IMR-90 (cell line): ENCODE measurements at regions not wholly inside any gene's neighbourhood (a gene's known extent, or its start where the extent isn't known, plus 50 kb on each side); places are given as distances from the start of the nearest gene placed in this dataset.

Experiments used
- ATAC-seq: fragments of 200-7000 bp; cut with Tn5 transposase; 2 replicates; pipeline ENCODE4 v1.9.1; 2020; ENCODE audit warnings: low read depth, mild to moderate bottlenecking, moderate library complexity
- BruUV-seq: library from RNA; stranded (reverse); fragments of 400-500 nt; replicated peaks from 2 replicates; lab custom pipeline; 2021; lab: Mats Ljungman, UMichigan
- CTCF ChIA-PET: fragments of 300-600 bp; formaldehyde crosslinking; extraction: SDS; loops from one replicate; lab custom pipeline; 2021; ENCODE audit warnings: antibody characterized with exemption; lab: Yijun Ruan, JAX
- POLR2A ChIA-PET: fragments of 300-600 bp; sonication (Branson Sonifier 250); formaldehyde crosslinking; loops from one replicate; lab custom pipeline; 2022; ENCODE audit warnings: antibody characterized with exemption; ENCODE audit not compliant: unreplicated experiment; lab: Charles Lee
- DNase-seq: peaks from one replicate; pipeline ENCODE4 v3.0.0; 2013
- H2AFZ ChIP-seq: replicated peaks from 2 replicates; pipeline ENCODE3; 2013; ENCODE audit warnings: low read length, mild to moderate bottlenecking; ENCODE audit not compliant: poor library complexity
- H2AK5ac ChIP-seq: 2 replicates; pipeline ENCODE4 v1.6.1; 2013; ENCODE audit warnings: low read depth, low read length, inconsistent platforms
- H2AK9ac ChIP-seq: replicated peaks from 2 replicates; pipeline ENCODE3; 2013; ENCODE audit warnings: mild to moderate bottlenecking, low read depth, low read length, moderate library complexity; ENCODE audit not compliant: poor library complexity
- H2BK120ac ChIP-seq: 2 replicates; pipeline ENCODE4 v1.6.1; 2013; ENCODE audit warnings: low read depth, low read length, inconsistent platforms
- H2BK15ac ChIP-seq: 3 replicates; pipeline ENCODE4 v1.6.1; 2013; ENCODE audit warnings: low read depth, low read length, inconsistent platforms
- H2BK20ac ChIP-seq: 2 replicates; pipeline ENCODE4 v1.6.1; 2013; ENCODE audit warnings: low read depth, mild to moderate bottlenecking, inconsistent platforms, low read length, moderate library complexity
- H2BK5ac ChIP-seq: 2 replicates; pipeline ENCODE4 v1.6.1; 2013; ENCODE audit warnings: mild to moderate bottlenecking, low read depth, low read length, inconsistent platforms; ENCODE audit not compliant: poor library complexity, severe bottlenecking
- H3K14ac ChIP-seq: replicated peaks from 2 replicates; pipeline ENCODE4 v1.6.1; 2013; ENCODE audit warnings: low read depth, low read length, inconsistent platforms
- H3K18ac ChIP-seq: 2 replicates; pipeline ENCODE4 v1.6.1; 2013; ENCODE audit warnings: low read depth, low read length, control low read depth
- H3K23ac ChIP-seq: 2 replicates; pipeline ENCODE4 v1.6.1; 2013; ENCODE audit warnings: low read depth, low read length, inconsistent platforms
- H3K27ac ChIP-seq: 2 replicates; pipeline ENCODE4 v1.5.1; 2013; ENCODE audit warnings: mild to moderate bottlenecking, control low read depth, low read length; ENCODE audit not compliant: insufficient read depth
- H3K27me3 ChIP-seq: 2 replicates; pipeline ENCODE4 v1.6.1; 2013; ENCODE audit warnings: low read length; ENCODE audit not compliant: control insufficient read depth, insufficient read depth
- H3K36me3 ChIP-seq: 2 replicates; pipeline ENCODE4 v1.6.1; 2013; ENCODE audit warnings: low read length, mixed read lengths; ENCODE audit not compliant: control insufficient read depth, insufficient read depth
- H3K4ac ChIP-seq: 2 replicates; pipeline ENCODE4 v1.6.1; 2013; ENCODE audit warnings: low read depth, low read length, inconsistent platforms
- H3K4me1 ChIP-seq: 2 replicates; pipeline ENCODE4 v1.6.1; 2013; ENCODE audit warnings: low read length, mixed read lengths; ENCODE audit not compliant: control insufficient read depth, insufficient read depth
- H3K4me2 ChIP-seq: 2 replicates; pipeline ENCODE4 v1.6.1; 2013; ENCODE audit warnings: low read depth, mild to moderate bottlenecking, control low read depth, low read length, moderate library complexity
- H3K4me3 ChIP-seq: 2 replicates; pipeline ENCODE4 v1.5.1; 2013; ENCODE audit warnings: low read depth, mild to moderate bottlenecking, control low read depth, low read length, moderate library complexity; ENCODE audit not compliant: insufficient read depth
- H3K56ac ChIP-seq: 2 replicates; pipeline ENCODE4 v1.6.1; 2013; ENCODE audit warnings: low read length, inconsistent platforms; ENCODE audit not compliant: insufficient read depth; ENCODE audit errors: extremely low read depth
- H3K79me1 ChIP-seq, 2 experiments: 2 replicates each; pipeline ENCODE4 v1.6.1; 2013; ENCODE audit warnings: low read length in 2 of 2, inconsistent platforms in 1 of 2, low read depth in 1 of 2
- H3K9ac ChIP-seq: 2 replicates; pipeline ENCODE4 v1.6.1; 2013; ENCODE audit warnings: low read depth, low read length, control low read depth
- H3K9me1 ChIP-seq: 2 replicates; pipeline ENCODE4 v1.6.1; 2013; ENCODE audit warnings: low read length, inconsistent platforms; ENCODE audit not compliant: insufficient read depth
- H3K9me3 ChIP-seq: 2 replicates; pipeline ENCODE4 v1.6.1; 2013; ENCODE audit warnings: low read length; ENCODE audit not compliant: control insufficient read depth, insufficient read depth
- H4K20me1 ChIP-seq: 2 replicates; pipeline ENCODE4 v1.6.1; 2013; ENCODE audit warnings: low read length, inconsistent platforms; ENCODE audit not compliant: insufficient read depth
- H4K5ac ChIP-seq: 2 replicates; pipeline ENCODE4 v1.6.1; 2013; ENCODE audit warnings: mild to moderate bottlenecking, low read depth, low read length, control low read depth
- H4K8ac ChIP-seq, 2 experiments: 2 replicates each; pipeline ENCODE4 v1.6.1; 2013; ENCODE audit warnings: low read depth in 2 of 2, low read length in 2 of 2, control low read depth in 1 of 2, inconsistent platforms in 1 of 2
- H4K91ac ChIP-seq: 2 replicates; pipeline ENCODE4 v1.6.1; 2013; ENCODE audit warnings: low read depth, low read length, inconsistent platforms; ENCODE audit not compliant: insufficient read depth
- RFX5 ChIP-seq: IDR thresholded peaks from 2 replicates; pipeline ENCODE4 v1.8.0; 2012; ENCODE audit warnings: low read depth, mild to moderate bottlenecking, low read length, moderate library complexity
- WGBS, 2 experiments: methylation state at CpG; one replicate each; pipeline versions ENCODE4 v1.1.5 to v1.1.7; 2013; ENCODE audit warnings: missing lambda C conversion rate in 2 of 2; ENCODE audit not compliant: insufficient read length in 1 of 2; ENCODE audit errors: extremely low coverage in 2 of 2; 5-methylcytosine and 5-hydroxymethylcytosine counted together
- dilution Hi-C: fragments of 300-500 bp; cut with HindIII; formaldehyde crosslinking; loops from one replicate; pipeline ENCODE4 v1.14.3; 2018; ENCODE audit warnings: low sequenced_read_pairs; ENCODE audit not compliant: unreplicated experiment
- in situ Hi-C: fragments of 300-500 bp; cut with MboI; formaldehyde crosslinking; loops from 3 replicates; pipeline ENCODE4 v1.14.3; 2019; ENCODE audit warnings: low sequenced_read_pairs, inconsistent platforms, mixed read lengths
- intact Hi-C: fragments of 100-400 bp; cut with micrococcal nuclease; formaldehyde crosslinking; loops from 2 replicates; pipeline ENCODE4 v1.10.0; 2022

- H2BK15ac ChIP-seq: peak overlapping the region; percentile 19; the same call in 1 of the 3 replicates
- no peak overlapping the region for H2BK5ac ChIP-seq
- dilution Hi-C loops (no loop called here), in situ Hi-C loops (no loop called here), intact Hi-C loops (loop anchor here (5.0 to 10.0 kb wide), 2 partner anchors 120 to 157 kb away; partner anchors contain the start of gene SALL4)
- H4K91ac ChIP-seq: no peak overlapping the region
- peak overlapping the region; percentile 8 for H2AFZ ChIP-seq
- no peak for ATAC-seq
- H4K20me1 ChIP-seq: no peaks in the 10 kb centered on the region
- H3K18ac ChIP-seq: peak overlapping the region; percentile 55; the same call in 1 of the 2 replicates
- peak overlapping the region; percentile 11; the same call in 1 of the 2 replicates for H2BK20ac ChIP-seq
- H3K4me3 ChIP-seq: 0 out of 2 replicates have a peak overlapping the region, but pooled peaks have one; percentile 15
- no TSS peak for BruUV-seq
- H2AK5ac ChIP-seq: no peak overlapping the region
- WGBS, 2 experiments: no CpG with 5 or more reads among the region's 11 CpGs
- H3K4me1 ChIP-seq: peaks cover 7% of the 10 kb centered on the region; the same call in 1 of the 2 replicates
- peak overlapping the region; percentile 83 for H3K4me2 ChIP-seq
- no peaks in the 10 kb centered on the region for H3K36me3 ChIP-seq
- peak overlapping the region; percentile 61; the same call in 1 of the 2 replicates for H3K14ac ChIP-seq
- no peaks in the 10 kb centered on the region for H3K9me1 ChIP-seq
- H3K27ac ChIP-seq: no peak overlapping the region
- peak overlapping the region in 1 of 2 experiments; percentile 19; a peak in 1 of 4 replicates for H4K8ac ChIP-seq
- H3K9me3 ChIP-seq: no peaks in the 10 kb centered on the region
- H2AK9ac ChIP-seq: no peak overlapping the region
- no peak for TF ChIP-seq RFX5
- H2BK120ac ChIP-seq: no peak overlapping the region
- peak overlapping the region; percentile 46; the same call in 1 of the 2 replicates for H3K23ac ChIP-seq
- CTCF ChIA-PET: no interaction called here
- H3K27me3 ChIP-seq: no peaks in the 10 kb centered on the region
- no peak overlapping the region for H4K5ac ChIP-seq
- H3K4ac ChIP-seq: peak overlapping the region; percentile 60
- H3K56ac ChIP-seq: no peak overlapping the region
- no peak for DNase-seq
- no peaks in the 10 kb centered on the region for H3K79me1 ChIP-seq
- POLR2A ChIA-PET: no interaction called here
- H3K9ac ChIP-seq: peak overlapping the region; percentile 41; the same call in 1 of the 2 replicates
These were observed 159.8 kb upstream of the SALL4 start for GRCh38 chr20:51961964-51962761.
